ENCODE measurements at regions not wholly inside any gene's neighbourhood (a gene's known extent, or its start where the extent isn't known, plus 50 kb on each side); places are given as distances from the start of the nearest gene placed in this dataset.

DNA sequence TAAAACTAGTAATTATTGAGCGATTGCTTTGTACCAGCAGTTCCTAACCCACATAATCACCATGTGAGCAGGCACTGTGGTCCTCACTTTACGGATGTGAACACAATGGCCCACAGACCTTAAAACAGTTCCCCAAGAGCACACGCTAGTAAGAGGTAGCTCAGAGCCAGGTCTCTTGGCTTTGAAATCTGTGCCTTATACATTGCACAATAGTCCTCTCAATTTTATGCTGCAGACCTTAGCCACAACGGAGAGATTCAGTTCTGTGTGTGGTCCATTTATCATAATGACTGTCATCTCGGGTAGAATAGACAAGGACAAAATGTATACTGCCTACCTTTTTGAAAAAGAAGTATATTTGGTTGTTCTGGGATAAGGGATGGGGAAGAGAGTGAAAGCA is 289.0 kb upstream of the ANKRD55 start:
- ChIA-PET POLR2A (ENCODE audit: low non-redundant PET) (no interaction called here), CTCF (no interaction called here)
- no peaks in the 10 kb centered on the region for H3K9me3 ChIP-seq (ENCODE audit: low read depth, low read length, poor library complexity, severe bottlenecking)
- TF ChIP-seq, protein P1, sequence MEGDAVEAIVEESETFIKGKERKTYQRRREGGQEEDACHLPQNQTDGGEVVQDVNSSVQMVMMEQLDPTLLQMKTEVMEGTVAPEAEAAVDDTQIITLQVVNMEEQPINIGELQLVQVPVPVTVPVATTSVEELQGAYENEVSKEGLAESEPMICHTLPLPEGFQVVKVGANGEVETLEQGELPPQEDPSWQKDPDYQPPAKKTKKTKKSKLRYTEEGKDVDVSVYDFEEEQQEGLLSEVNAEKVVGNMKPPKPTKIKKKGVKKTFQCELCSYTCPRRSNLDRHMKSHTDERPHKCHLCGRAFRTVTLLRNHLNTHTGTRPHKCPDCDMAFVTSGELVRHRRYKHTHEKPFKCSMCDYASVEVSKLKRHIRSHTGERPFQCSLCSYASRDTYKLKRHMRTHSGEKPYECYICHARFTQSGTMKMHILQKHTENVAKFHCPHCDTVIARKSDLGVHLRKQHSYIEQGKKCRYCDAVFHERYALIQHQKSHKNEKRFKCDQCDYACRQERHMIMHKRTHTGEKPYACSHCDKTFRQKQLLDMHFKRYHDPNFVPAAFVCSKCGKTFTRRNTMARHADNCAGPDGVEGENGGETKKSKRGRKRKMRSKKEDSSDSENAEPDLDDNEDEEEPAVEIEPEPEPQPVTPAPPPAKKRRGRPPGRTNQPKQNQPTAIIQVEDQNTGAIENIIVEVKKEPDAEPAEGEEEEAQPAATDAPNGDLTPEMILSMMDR (conservative IDR thresholded peaks at IDR 0.05; ENCODE audit: low read depth, low read length) = no peak
- no peak for TF ChIP-seq EZH2 (IDR thresholded peaks at IDR 0.05; ENCODE audit: borderline replicate concordance, low read depth, low read length, poor library complexity, severe bottlenecking)
- H3K4me3 ChIP-seq (ENCODE audit: low read depth, low read length, poor library complexity, severe bottlenecking) = no peak overlapping the region
- no peaks in the 10 kb centered on the region for H3K36me3 ChIP-seq (ENCODE audit: insufficient read depth, low read length, poor library complexity, severe bottlenecking)
- no peaks in the 10 kb centered on the region for H3K4me1 ChIP-seq (ENCODE audit: insufficient read depth, low read length, poor library complexity, severe bottlenecking)
- H3K27me3 ChIP-seq (replicated peaks; ENCODE audit: insufficient read depth, low read depth, low read length, poor library complexity) = no peaks in the 10 kb centered on the region
- no peak overlapping the region for H3K27ac ChIP-seq (ENCODE audit: low read depth, low read length, poor library complexity, severe bottlenecking)
- DNase-seq (ENCODE audit: low spot score) = no peak
- intact Hi-C loops (cut with micrococcal nuclease; ENCODE audit: unreplicated experiment) = no loop called here
- BruUV-seq (replicated peaks) = no TSS peak

DNA sequence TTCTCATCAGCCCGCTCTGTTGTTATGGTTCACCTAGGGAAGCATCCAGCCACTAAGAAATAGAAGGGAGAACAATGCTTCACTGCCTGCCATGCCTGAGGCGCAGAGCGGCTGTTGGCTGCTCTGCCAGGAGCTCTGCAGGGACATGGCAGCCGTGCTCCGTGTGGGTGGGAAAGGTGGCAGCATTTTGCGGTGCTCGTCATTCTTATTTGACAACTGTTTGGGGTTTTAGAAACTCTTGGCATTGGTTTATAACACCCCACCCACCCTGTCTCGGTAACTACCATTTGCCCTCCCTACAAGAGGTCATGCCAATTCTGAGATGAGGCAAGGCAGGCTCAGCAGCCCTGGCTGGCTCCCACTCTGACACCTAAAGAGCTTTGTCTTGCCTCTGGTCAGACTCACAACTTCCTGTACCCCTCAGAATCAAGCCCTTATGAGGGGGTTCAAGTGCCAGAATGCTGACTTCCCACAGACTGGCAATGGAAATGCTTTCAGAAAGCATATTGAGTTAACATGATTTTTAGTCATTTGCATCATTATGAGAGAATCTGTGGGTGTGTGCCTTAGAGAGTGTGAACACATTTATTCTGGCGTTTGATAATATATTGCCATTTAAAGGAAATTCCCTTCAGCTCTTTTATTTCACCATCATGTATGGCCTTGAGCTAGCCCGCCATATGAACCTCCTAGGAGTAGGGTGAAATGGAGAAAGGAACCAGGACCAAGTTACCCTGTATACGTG is 288.0 kb upstream of the ANKRD55 start:
- Histone ChIP-seq H3K4me3 (ENCODE audit: low read depth, low read length, poor library complexity, severe bottlenecking) (no peak overlapping the region), H3K9me3 (ENCODE audit: low read depth, low read length, poor library complexity, severe bottlenecking) (no peaks in the 10 kb centered on the region), H3K27me3 (replicated peaks; ENCODE audit: insufficient read depth, low read depth, low read length, poor library complexity) (no peaks in the 10 kb centered on the region), H3K36me3 (ENCODE audit: insufficient read depth, low read length, poor library complexity, severe bottlenecking) (no peaks in the 10 kb centered on the region), H3K27ac (ENCODE audit: low read depth, low read length, poor library complexity, severe bottlenecking) (no peak overlapping the region), H3K4me1 (ENCODE audit: insufficient read depth, low read length, poor library complexity, severe bottlenecking) (no peaks in the 10 kb centered on the region)
- ChIA-PET POLR2A (ENCODE audit: low non-redundant PET) (no interaction called here), CTCF (no interaction called here)
- no TSS peak for BruUV-seq (replicated peaks)
- TF ChIP-seq, protein P1 (conservative IDR thresholded peaks at IDR 0.05; ENCODE audit: low read depth, low read length) = no peak
- no peak for TF ChIP-seq EZH2 (IDR thresholded peaks at IDR 0.05; ENCODE audit: borderline replicate concordance, low read depth, low read length, poor library complexity, severe bottlenecking)
- no peak for DNase-seq (ENCODE audit: low spot score)
- intact Hi-C loops (cut with micrococcal nuclease; ENCODE audit: unreplicated experiment) = no loop called here

DNA sequence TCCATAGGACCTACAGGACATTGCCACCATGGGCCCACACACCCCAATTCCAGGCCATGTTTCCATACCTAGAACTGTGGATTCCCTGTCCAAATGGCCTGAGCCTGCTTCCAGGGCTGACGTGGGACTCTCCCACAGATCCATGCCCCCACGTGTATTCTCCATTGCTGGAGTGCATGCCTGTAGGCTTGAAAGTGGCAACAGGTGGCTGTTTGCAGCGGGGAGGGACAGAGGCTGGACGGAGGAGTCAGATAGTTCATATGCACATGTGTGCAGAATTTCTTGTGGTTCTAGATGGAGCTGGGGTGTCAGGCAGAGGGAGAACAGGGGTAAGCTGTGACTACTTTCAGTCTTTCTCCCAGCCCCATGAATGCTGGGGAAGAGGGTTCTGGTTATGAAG is 285.7 kb upstream of the ANKRD55 start:
- POLR2A ChIA-PET (ENCODE audit: low non-redundant PET) = no interaction called here
- CTCF ChIA-PET = no interaction called here
- BruUV-seq (replicated peaks) = no TSS peak
- no peak overlapping the region for H3K27ac ChIP-seq (ENCODE audit: low read depth, low read length, poor library complexity, severe bottlenecking)
- intact Hi-C loops (cut with micrococcal nuclease; ENCODE audit: unreplicated experiment) = no loop called here
- no peak overlapping the region for H3K4me3 ChIP-seq (ENCODE audit: low read depth, low read length, poor library complexity, severe bottlenecking)
- no peaks in the 10 kb centered on the region for H3K27me3 ChIP-seq (replicated peaks; ENCODE audit: insufficient read depth, low read depth, low read length, poor library complexity)
- no peaks in the 10 kb centered on the region for H3K4me1 ChIP-seq (ENCODE audit: insufficient read depth, low read length, poor library complexity, severe bottlenecking)
- H3K36me3 ChIP-seq (ENCODE audit: insufficient read depth, low read length, poor library complexity, severe bottlenecking) = no peaks in the 10 kb centered on the region
- H3K9me3 ChIP-seq (ENCODE audit: low read depth, low read length, poor library complexity, severe bottlenecking) = no peaks in the 10 kb centered on the region
- TF ChIP-seq, protein P1 (conservative IDR thresholded peaks at IDR 0.05; ENCODE audit: low read depth, low read length) = no peak
- no peak for TF ChIP-seq EZH2 (IDR thresholded peaks at IDR 0.05; ENCODE audit: borderline replicate concordance, low read depth, low read length, poor library complexity, severe bottlenecking)
- DNase-seq (ENCODE audit: low spot score) = no peak
